Progenitor cell of endocrine pancreas (in vitro differentiated cells): ENCODE measurements at regions not wholly inside any gene's neighbourhood (a gene's known extent, or its start where the extent isn't known, plus 50 kb on each side); places are given as distances from the start of the nearest gene placed in this dataset.
"Not testable (repeated sequence)": the region's sequence is repeated elsewhere in the genome, so short reads cannot be mapped to it uniquely, and the experiment has no call there.

Experiments used
- DNase-seq: peaks from one replicate; pipeline ENCODE4 v3.0.0; 2021; ENCODE audit warnings: low spot score; ENCODE audit not compliant: unreplicated experiment
- H3K27ac Mint-ChIP-seq: 2 replicates; pipeline ENCODE4 v1.8.0; 2021; ENCODE audit warnings: mild to moderate bottlenecking, moderate library complexity, mixed read lengths
- H3K27me3 Mint-ChIP-seq: 2 replicates; pipeline ENCODE4 v1.8.0; 2021; ENCODE audit warnings: mixed read lengths
- H3K36me3 Mint-ChIP-seq: 2 replicates; pipeline ENCODE4 v1.8.0; 2022; ENCODE audit warnings: mixed read lengths; ENCODE audit not compliant: insufficient read depth
- H3K4me1 Mint-ChIP-seq: 2 replicates; pipeline ENCODE4 v1.8.0; 2021; ENCODE audit warnings: low read depth, mixed read lengths
- H3K4me3 Mint-ChIP-seq: 2 replicates; pipeline ENCODE4 v1.8.0; 2021; ENCODE audit warnings: low read depth, mild to moderate bottlenecking, moderate library complexity, mixed read lengths
- H3K9me3 Mint-ChIP-seq: 2 replicates; pipeline ENCODE4 v1.8.0; 2021; ENCODE audit warnings: low read depth, mixed read lengths
- TF ChIP-seq, protein P1 (sequence below): fragments of 200-600 bp; sonication (generic); IDR thresholded peaks from one replicate; pipeline ENCODE4 v1.5.0; 2021; ENCODE audit warnings: antibody characterized with exemption, mild to moderate bottlenecking; ENCODE audit not compliant: unreplicated experiment

DNA sequence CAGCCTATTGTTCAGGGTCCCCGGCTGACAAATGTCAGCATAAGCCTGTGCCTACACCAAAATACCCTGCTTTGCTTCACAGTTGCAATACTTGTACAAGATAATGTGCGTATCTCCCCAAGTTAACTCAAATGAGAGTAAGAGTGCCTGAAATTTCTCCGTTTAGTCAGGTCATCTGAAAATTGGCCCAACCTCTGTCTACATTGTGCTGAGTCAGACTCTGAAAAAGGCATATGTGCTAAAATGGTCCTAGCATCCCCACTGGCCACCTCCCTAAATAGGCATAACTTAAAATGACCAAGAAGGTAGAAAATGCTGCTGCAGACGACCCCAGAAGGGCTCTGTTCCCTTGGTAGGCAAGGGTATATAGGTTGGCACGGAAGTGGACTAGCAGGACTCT is 1653.8 kb upstream of the DDX18 start:
- Mint-ChIP-seq H3K9me3 (peaks cover 38% of the 10 kb centered on the region), H3K36me3 (peaks cover 5% of the 10 kb centered on the region), H3K27ac (no peak overlapping the region), H3K4me1 (peaks cover under 1% of the 10 kb centered on the region), H3K4me3 (no peak overlapping the region), H3K27me3 (no peaks in the 10 kb centered on the region)
- DNase-seq: no peak
- TF ChIP-seq, protein P1, sequence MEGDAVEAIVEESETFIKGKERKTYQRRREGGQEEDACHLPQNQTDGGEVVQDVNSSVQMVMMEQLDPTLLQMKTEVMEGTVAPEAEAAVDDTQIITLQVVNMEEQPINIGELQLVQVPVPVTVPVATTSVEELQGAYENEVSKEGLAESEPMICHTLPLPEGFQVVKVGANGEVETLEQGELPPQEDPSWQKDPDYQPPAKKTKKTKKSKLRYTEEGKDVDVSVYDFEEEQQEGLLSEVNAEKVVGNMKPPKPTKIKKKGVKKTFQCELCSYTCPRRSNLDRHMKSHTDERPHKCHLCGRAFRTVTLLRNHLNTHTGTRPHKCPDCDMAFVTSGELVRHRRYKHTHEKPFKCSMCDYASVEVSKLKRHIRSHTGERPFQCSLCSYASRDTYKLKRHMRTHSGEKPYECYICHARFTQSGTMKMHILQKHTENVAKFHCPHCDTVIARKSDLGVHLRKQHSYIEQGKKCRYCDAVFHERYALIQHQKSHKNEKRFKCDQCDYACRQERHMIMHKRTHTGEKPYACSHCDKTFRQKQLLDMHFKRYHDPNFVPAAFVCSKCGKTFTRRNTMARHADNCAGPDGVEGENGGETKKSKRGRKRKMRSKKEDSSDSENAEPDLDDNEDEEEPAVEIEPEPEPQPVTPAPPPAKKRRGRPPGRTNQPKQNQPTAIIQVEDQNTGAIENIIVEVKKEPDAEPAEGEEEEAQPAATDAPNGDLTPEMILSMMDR: no peak

DNA sequence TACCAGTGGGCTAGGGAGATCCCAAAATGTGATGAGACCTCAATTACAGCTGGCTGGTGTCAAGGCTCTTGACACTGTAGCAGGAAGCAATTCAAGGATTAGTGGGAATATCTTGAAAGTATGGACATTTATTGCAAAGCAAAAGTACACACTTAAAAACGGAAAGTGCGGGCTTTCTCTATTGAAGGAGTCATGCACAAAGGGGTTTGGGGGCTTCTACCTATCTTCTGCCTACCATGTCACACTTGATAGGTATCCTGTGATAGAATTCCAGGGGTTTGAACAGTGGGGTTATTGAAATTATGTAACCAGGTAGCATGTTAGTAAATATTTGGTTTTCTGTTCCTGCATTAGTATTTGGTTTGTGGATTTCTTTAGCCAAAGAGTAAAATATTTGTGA is 1652.1 kb upstream of the DDX18 start:
- Mint-ChIP-seq H3K36me3 (peaks cover 5% of the 10 kb centered on the region), H3K4me3 (no peak overlapping the region), H3K9me3 (peaks cover 32% of the 10 kb centered on the region), H3K27me3 (no peaks in the 10 kb centered on the region), H3K4me1 (peaks cover 5% of the 10 kb centered on the region), H3K27ac (no peak overlapping the region)
- no peak for DNase-seq
- TF ChIP-seq, protein P1: no peak

DNA sequence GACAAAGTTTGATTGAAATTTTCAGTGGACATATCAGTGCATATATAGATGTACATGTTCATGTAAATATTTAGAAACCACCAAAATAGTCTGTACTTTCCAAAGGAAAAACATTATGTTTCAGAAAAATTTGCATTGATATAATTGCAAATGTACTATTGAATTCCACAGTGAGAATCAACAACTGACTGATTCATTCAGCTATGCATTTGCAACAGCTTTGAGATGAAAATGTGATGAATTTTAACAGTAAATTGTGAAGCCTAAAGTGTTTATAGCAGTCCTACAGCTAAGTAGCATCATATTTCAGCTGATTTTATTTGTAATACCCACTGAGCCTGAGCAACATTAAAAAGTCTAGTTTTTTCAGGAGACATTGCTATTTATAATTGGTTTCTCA is 1647.4 kb upstream of the DDX18 start:
- no peak for DNase-seq
- peaks cover 3% of the 10 kb centered on the region for H3K36me3 Mint-ChIP-seq
- no peak overlapping the region for H3K27ac Mint-ChIP-seq
- H3K4me1 Mint-ChIP-seq: peaks cover 7% of the 10 kb centered on the region
- H3K4me3 Mint-ChIP-seq: no peak overlapping the region
- no peaks in the 10 kb centered on the region for H3K27me3 Mint-ChIP-seq
- TF ChIP-seq, protein P1: no peak
- H3K9me3 Mint-ChIP-seq: peaks cover 30% of the 10 kb centered on the region

DNA sequence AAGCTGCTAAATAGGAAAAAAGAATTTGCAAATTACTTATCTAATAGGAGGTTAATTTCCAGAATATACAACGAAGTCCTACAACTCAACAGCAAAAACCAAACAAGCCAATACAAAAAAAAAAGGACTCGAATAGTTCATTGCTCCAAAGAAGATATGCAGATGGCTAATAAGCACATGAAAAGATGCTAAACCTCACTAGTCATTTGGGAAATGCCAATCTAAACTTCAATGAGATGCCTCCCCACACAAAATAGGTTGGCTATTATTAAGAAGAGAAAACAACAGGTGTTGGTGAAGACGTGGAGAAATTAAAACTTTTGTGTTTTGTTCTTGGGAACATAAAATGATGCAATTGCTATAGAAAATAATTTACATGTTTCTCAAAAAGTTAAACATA is 1634.4 kb upstream of the DDX18 start:
- TF ChIP-seq, protein P1: no peak
- peaks cover 3% of the 10 kb centered on the region for H3K27me3 Mint-ChIP-seq
- DNase-seq: no peak
- H3K27ac Mint-ChIP-seq: no peak overlapping the region
- H3K9me3 Mint-ChIP-seq: peaks cover 12% of the 10 kb centered on the region
- H3K36me3 Mint-ChIP-seq: no peaks in the 10 kb centered on the region
- H3K4me3 Mint-ChIP-seq: no peak overlapping the region
- no peaks in the 10 kb centered on the region for H3K4me1 Mint-ChIP-seq

DNA sequence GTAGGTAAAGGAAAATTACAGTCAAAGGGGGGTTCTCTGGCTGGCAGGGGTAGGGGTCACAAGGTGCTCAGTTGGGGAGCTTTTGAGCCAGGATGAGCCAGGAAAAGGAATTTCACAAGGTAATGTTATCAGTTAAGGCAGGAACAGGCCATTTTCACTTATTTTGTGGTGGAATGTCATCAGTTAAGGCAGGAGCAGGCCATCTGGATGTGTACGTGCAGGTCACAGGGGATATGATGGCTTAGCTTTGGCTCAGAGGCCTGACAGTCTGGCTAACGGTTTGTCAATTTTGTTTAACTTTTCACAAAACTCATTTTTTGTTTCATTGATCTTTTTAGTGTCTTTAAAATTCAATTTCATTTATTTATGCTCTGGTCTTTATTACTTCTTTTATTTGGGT is 1623.8 kb upstream of the DDX18 start:
- peaks cover 30% of the 10 kb centered on the region for H3K9me3 Mint-ChIP-seq
- H3K4me1 Mint-ChIP-seq, H3K4me3 Mint-ChIP-seq, H3K27me3 Mint-ChIP-seq, DNase-seq, H3K36me3 Mint-ChIP-seq, H3K27ac Mint-ChIP-seq: not testable (repeated sequence)

DNA sequence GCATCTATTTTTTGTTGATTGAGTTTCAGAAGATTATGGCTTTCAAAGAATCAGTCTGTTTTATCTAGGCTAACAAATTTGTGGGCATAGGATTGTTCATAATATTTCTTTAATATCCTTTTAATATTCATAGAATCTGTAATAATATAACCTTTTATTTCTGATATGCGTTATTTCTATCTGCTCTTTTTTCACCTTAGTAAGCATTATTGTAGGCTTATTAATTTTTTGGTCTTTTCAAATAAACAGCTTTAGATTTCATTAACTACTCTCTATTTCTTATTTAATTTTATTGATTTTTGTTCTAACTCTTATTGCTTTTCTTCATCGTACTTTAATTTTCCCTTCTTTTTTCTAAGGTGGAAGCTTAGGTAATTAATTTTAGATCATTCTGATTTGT is 1614.4 kb upstream of the DDX18 start:
- Mint-ChIP-seq H3K27me3 (no peaks in the 10 kb centered on the region), H3K27ac (no peak overlapping the region), H3K36me3 (no peaks in the 10 kb centered on the region), H3K4me3 (no peak overlapping the region), H3K4me1 (no peaks in the 10 kb centered on the region), H3K9me3 (peaks cover 11% of the 10 kb centered on the region)
- TF ChIP-seq, protein P1: no peak
- no peak for DNase-seq
